ENCODE measurements at regions not wholly inside any gene's neighbourhood (a gene's known extent, or its start where the extent isn't known, plus 50 kb on each side); places are given as distances from the start of the nearest gene placed in this dataset.

DNA sequence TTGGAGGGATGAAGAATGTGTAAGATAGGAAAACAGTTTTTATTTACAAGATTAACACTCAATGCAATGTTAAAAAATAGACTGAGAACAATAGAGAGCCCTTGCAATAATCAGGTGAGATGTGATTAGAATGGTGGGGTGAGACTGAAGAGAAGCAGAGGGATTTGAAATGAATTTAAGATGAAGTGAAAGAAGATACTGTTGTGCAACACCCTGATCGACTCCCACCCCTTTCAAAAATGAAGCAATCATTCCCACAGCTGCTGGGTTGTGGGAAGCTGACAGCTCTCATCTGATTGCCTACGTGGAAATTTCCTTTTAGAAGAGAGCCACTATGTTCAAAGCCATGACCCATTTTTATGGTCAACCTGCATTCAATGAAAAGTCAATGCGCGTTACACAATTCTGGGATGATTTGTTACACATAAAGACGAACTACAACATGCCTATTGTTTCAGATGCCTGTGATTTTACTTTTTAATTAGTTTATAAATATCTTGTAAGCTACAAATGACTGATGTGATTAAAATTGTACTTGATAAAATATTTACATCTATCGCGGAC, 1374.8 kb downstream of the PCDH9 start:
- Histone ChIP-seq H3K9me3 (ENCODE audit: control insufficient read depth, insufficient read depth, low read length) (no peaks in the 10 kb centered on the region), H3K4ac (ENCODE audit: low read depth, low read length) (no peak overlapping the region), H4K20me1 (ENCODE audit: insufficient read depth, low read length) (no peaks in the 10 kb centered on the region), H4K5ac (ENCODE audit: low read depth, low read length) (no peak overlapping the region), H2BK20ac (ENCODE audit: low read depth, low read length) (no peak overlapping the region), H3K27me3 (ENCODE audit: control insufficient read depth, insufficient read depth, low read length) (no peaks in the 10 kb centered on the region), H3K9ac (ENCODE audit: low read depth, low read length) (no peak overlapping the region), H3K4me2 (ENCODE audit: low read depth, low read length) (no peak overlapping the region), H3K18ac (ENCODE audit: low read depth, low read length) (no peak overlapping the region), H2AK5ac (ENCODE audit: low read depth, low read length) (no peak overlapping the region), H3K36me3 (ENCODE audit: control insufficient read depth, insufficient read depth, low read length) (no peaks in the 10 kb centered on the region), H3K4me1 (ENCODE audit: control insufficient read depth, insufficient read depth, low read length) (no peaks in the 10 kb centered on the region), H3K27ac (ENCODE audit: insufficient read depth, low read length) (no peak overlapping the region), H2BK5ac (ENCODE audit: low read depth, low read length, poor library complexity, severe bottlenecking) (no peak overlapping the region), H3K14ac (replicated peaks; ENCODE audit: low read depth, low read length) (no peak overlapping the region), H2AK9ac (replicated peaks; ENCODE audit: low read depth, low read length, poor library complexity) (no peak overlapping the region), H4K91ac (ENCODE audit: insufficient read depth, low read depth, low read length) (no peak overlapping the region), H3K4me3 (ENCODE audit: insufficient read depth, low read depth, low read length) (no peak overlapping the region), H2BK120ac (ENCODE audit: low read depth, low read length) (no peak overlapping the region), H3K9me1 (ENCODE audit: insufficient read depth, low read length) (no peaks in the 10 kb centered on the region), H3K79me1 (ENCODE audit: low read depth in 1 of 2, low read length in 2 of 2) (no peaks in the 10 kb centered on the region), H4K8ac (ENCODE audit: low read depth in 2 of 2, low read length in 2 of 2) (no peak overlapping the region), H2BK15ac (ENCODE audit: low read depth, low read length) (no peak overlapping the region), H3K56ac (ENCODE audit: extremely low read depth, insufficient read depth, low read length) (no peak overlapping the region), H2AFZ (replicated peaks; ENCODE audit: low read length, poor library complexity) (no peak overlapping the region), H3K23ac (ENCODE audit: low read depth, low read length) (no peak overlapping the region)
- in situ Hi-C loops (cut with MboI; ENCODE audit: low sequenced_read_pairs): no loop called here
- TF ChIP-seq CEBPB (IDR thresholded peaks at IDR 0.05; ENCODE audit: low read depth, low read length) (peak; percentile 87), FOS (IDR thresholded peaks at IDR 0.05; ENCODE audit: low read depth, low read length) (no peak)
- intact Hi-C loops (cut with micrococcal nuclease): no loop called here
- POLR2A ChIA-PET (ENCODE audit: unreplicated experiment): no interaction called here
- WGBS, 2 experiments (ENCODE audit: extremely low coverage in 2 of 2, insufficient read length in 1 of 2): no CpG with 5 or more reads among the region's 7 CpGs
- CTCF ChIA-PET: interaction anchor here (0.6 to 0.7 kb wide), 2 partner anchors 17 to 28 kb away, joined by 3 to 5 read pairs; no protein-coding TSS in a partner anchor
- dilution Hi-C loops (cut with HindIII; ENCODE audit: low sequenced_read_pairs, unreplicated experiment): no loop called here
- DNase-seq (peak; percentile 41), ATAC-seq (ENCODE audit: low read depth) (no peak)
- no TSS peak for BruUV-seq (replicated peaks)
